ENCODE measurements at regions not wholly inside any gene's neighbourhood (a gene's known extent, or its start where the extent isn't known, plus 50 kb on each side); places are given as distances from the start of the nearest gene placed in this dataset.

- no peak for DNase-seq (ENCODE audit: low spot score)
- TF ChIP-seq, protein P1, sequence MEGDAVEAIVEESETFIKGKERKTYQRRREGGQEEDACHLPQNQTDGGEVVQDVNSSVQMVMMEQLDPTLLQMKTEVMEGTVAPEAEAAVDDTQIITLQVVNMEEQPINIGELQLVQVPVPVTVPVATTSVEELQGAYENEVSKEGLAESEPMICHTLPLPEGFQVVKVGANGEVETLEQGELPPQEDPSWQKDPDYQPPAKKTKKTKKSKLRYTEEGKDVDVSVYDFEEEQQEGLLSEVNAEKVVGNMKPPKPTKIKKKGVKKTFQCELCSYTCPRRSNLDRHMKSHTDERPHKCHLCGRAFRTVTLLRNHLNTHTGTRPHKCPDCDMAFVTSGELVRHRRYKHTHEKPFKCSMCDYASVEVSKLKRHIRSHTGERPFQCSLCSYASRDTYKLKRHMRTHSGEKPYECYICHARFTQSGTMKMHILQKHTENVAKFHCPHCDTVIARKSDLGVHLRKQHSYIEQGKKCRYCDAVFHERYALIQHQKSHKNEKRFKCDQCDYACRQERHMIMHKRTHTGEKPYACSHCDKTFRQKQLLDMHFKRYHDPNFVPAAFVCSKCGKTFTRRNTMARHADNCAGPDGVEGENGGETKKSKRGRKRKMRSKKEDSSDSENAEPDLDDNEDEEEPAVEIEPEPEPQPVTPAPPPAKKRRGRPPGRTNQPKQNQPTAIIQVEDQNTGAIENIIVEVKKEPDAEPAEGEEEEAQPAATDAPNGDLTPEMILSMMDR (IDR thresholded peaks at IDR 0.05), result no peak
- no peaks in the 10 kb centered on the region for H3K4me1 ChIP-seq
- no peaks in the 10 kb centered on the region for H3K9me3 ChIP-seq
- no peak overlapping the region for H3K4me3 ChIP-seq
- H3K36me3 ChIP-seq, result no peaks in the 10 kb centered on the region
- no peaks in the 10 kb centered on the region for H3K27me3 ChIP-seq
- no peak overlapping the region for H3K27ac ChIP-seq
These were observed 258.0 kb upstream of the ASIC2 start for GRCh38 chr17:33551075-33551474.

DNA sequence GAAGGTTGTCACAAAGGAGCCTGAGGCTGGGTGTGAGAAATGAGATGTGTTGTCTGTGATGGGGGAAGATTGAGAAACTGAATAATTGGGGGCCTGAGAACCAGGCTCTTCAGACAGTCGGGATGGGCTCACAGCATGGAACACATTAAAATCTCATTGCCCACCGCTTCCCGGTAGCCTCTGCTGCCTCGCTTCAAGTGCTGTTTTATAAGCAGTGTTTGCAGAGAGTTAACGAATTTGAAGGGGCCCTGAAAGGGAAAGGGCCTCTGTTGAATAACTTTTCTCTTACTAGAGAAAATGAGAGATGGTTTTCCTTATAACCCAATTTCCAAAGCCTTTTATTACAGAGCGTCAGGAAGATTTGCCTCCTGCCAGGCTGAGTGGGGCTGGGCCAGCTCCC is 258.8 kb upstream of the ASIC2 start:
- DNase-seq (ENCODE audit: low spot score), result no peak
- Histone ChIP-seq H3K9me3 (no peaks in the 10 kb centered on the region), H3K36me3 (no peaks in the 10 kb centered on the region), H3K27me3 (no peaks in the 10 kb centered on the region), H3K4me3 (no peak overlapping the region), H3K27ac (no peak overlapping the region), H3K4me1 (no peaks in the 10 kb centered on the region)
- TF ChIP-seq, protein P1 (IDR thresholded peaks at IDR 0.05), result no peak

- H3K27me3 ChIP-seq, result no peaks in the 10 kb centered on the region
- no peak overlapping the region for H3K4me3 ChIP-seq
- H3K36me3 ChIP-seq, result no peaks in the 10 kb centered on the region
- peaks cover 0 to 15% of the 10 kb centered on the region in 2 donors for H3K9me3 ChIP-seq
- no peak for DNase-seq (ENCODE audit: low spot score)
- TF ChIP-seq, protein P1 (IDR thresholded peaks at IDR 0.05), result no peak
- H3K27ac ChIP-seq, result no peak overlapping the region
- peaks cover 0 to 8% of the 10 kb centered on the region in 2 donors for H3K4me1 ChIP-seq
These were observed 267.1 kb upstream of the ASIC2 start for GRCh38 chr17:33560165-33560564.

GRCh38 chr17:33560871-33561270 is 267.8 kb upstream of the ASIC2 start:
- H3K4me3 ChIP-seq, result no peak overlapping the region
- TF ChIP-seq, protein P1 (IDR thresholded peaks at IDR 0.05), result no peak
- no peak overlapping the region for H3K27ac ChIP-seq
- no peaks in the 10 kb centered on the region for H3K27me3 ChIP-seq
- peaks cover 0 to 15% of the 10 kb centered on the region in 2 donors for H3K9me3 ChIP-seq
- peaks cover 0 to 8% of the 10 kb centered on the region in 2 donors for H3K4me1 ChIP-seq
- H3K36me3 ChIP-seq, result no peaks in the 10 kb centered on the region
- no peak for DNase-seq (ENCODE audit: low spot score)

GRCh38 chr17:33561569-33562334 is 268.7 kb upstream of the ASIC2 start:
- Histone ChIP-seq H3K27me3 (no peaks in the 10 kb centered on the region), H3K36me3 (no peaks in the 10 kb centered on the region), H3K4me3 (no peak overlapping the region), H3K4me1 (peaks cover 0 to 8% of the 10 kb centered on the region in 2 donors), H3K27ac (no peak overlapping the region), H3K9me3 (peaks cover 0 to 15% of the 10 kb centered on the region in 2 donors)
- DNase-seq (ENCODE audit: low spot score), result no peak
- TF ChIP-seq, protein P1 (IDR thresholded peaks at IDR 0.05), result no peak

DNA sequence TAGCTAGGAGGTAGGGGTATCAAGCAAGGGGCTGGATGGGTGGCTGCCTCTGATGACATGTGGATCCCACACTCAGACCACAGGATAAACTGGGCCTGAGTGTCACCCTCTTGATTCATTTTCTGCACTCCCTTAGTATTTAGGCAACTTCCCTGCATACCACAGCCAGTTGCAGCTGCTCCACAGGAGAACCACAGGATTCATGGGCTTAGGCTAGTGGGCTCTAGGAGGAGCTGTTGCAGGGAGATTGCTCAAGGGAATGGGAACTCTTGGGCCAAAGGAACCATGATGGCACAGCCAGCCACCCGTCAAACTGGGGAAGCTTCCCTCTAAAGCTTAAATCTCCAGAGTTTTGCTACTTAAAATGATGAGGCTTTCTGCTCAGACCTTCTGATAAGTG is 269.7 kb upstream of the ASIC2 start:
- H3K9me3 ChIP-seq, result peaks cover 0 to 14% of the 10 kb centered on the region in 2 donors
- no peak overlapping the region for H3K27ac ChIP-seq
- TF ChIP-seq, protein P1 (IDR thresholded peaks at IDR 0.05), result no peak
- no peaks in the 10 kb centered on the region for H3K36me3 ChIP-seq
- H3K4me3 ChIP-seq, result no peak overlapping the region
- no peak for DNase-seq (ENCODE audit: low spot score)
- H3K27me3 ChIP-seq, result no peaks in the 10 kb centered on the region
- peaks cover 0 to 8% of the 10 kb centered on the region in 2 donors for H3K4me1 ChIP-seq
